SK-N-MC (cell line): ENCODE measurements at regions not wholly inside any gene's neighbourhood (a gene's known extent, or its start where the extent isn't known, plus 50 kb on each side); places are given as distances from the start of the nearest gene placed in this dataset.

Experiments
- EZH2 ChIP-seq: fragments of 200-600 bp; sonication (generic); IDR thresholded peaks from one replicate; pipeline ENCODE4 v1.6.1; 2017; ENCODE audit warnings: antibody characterized with exemption
- FOXP2 ChIP-seq: optimal IDR thresholded peaks from 2 replicates; pipeline ENCODE3; 2011; ENCODE audit warnings: mild to moderate bottlenecking, moderate library complexity; ENCODE audit not compliant: insufficient read depth; ENCODE audit errors: extremely low read length, control extremely low read depth
- POLR2AphosphoS5 ChIP-seq: IDR thresholded peaks from 2 replicates; pipeline ENCODE4 v1.6.1; 2012; ENCODE audit warnings: mild to moderate bottlenecking, low read depth, low read length, borderline replicate concordance

DNA sequence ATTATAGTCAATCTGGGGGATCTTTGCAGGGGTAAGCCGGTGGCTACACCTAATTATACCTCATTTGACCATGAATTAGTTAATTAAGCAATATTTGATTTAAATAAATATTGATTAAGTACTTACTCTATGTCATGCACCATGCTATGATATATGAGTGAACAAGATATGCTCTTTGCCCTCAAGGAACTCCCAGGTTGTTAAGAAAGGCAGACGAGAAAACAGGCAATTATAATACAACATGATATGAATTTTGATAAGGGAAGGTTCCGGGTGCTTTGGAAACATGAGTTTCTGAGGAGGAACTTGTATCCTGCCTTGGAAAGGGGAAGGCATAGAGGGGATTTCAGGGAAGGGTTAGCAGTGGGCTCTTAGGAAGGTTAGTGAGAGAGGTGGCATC, 412.9 kb downstream of the WDR72 start:
- no peak for TF ChIP-seq EZH2
- no peak for TF ChIP-seq POLR2AphosphoS5
- no peak for TF ChIP-seq FOXP2
